Activated T-helper 1 cell treated with anti-CD3 and anti-CD28 coated beads, Interleukin-12 subunit alpha, Interleukin-12 subunit beta, Interleukin-2, Interleukin-4 antibody, amounts not matched to agents 30 ng/mL and 10 ng/mL and 1 ng/mL, durations not matched to agents 14 hours and 24 hours and 36 hours (primary cell): ENCODE measurements at regions not wholly inside any gene's neighbourhood (a gene's known extent, or its start where the extent isn't known, plus 50 kb on each side); places are given as distances from the start of the nearest gene placed in this dataset.
"Not testable (repeated sequence)": the region's sequence is repeated elsewhere in the genome, so short reads cannot be mapped to it uniquely, and the experiment has no call there.

Experiments used
- DNase-seq: peaks from one replicate; pipeline ENCODE4 v3.0.0; 2021; ENCODE audit warnings: low spot score
- H3K27ac Mint-ChIP-seq: one replicate; pipeline ENCODE4 v1.8.0; 2021; ENCODE audit warnings: mild to moderate bottlenecking, mixed read lengths
- H3K27me3 Mint-ChIP-seq: one replicate; pipeline ENCODE4 v1.8.0; 2022; ENCODE audit warnings: mild to moderate bottlenecking, moderate library complexity, mixed read lengths; ENCODE audit not compliant: insufficient read depth
- H3K36me3 Mint-ChIP-seq: one replicate; pipeline ENCODE4 v1.8.0; 2021; ENCODE audit warnings: low read depth, mixed read lengths
- H3K4me1 Mint-ChIP-seq: one replicate; pipeline ENCODE4 v1.8.0; 2021; ENCODE audit warnings: low read depth, mixed read lengths
- H3K4me3 Mint-ChIP-seq: one replicate; pipeline ENCODE4 v1.8.0; 2021; ENCODE audit warnings: mild to moderate bottlenecking, moderate library complexity, mixed read lengths
- H3K9me3 Mint-ChIP-seq: one replicate; pipeline ENCODE4 v1.8.0; 2021; ENCODE audit warnings: mixed read lengths
- intact Hi-C: fragments of 100-400 bp; cut with micrococcal nuclease; formaldehyde crosslinking; loops from one replicate; pipeline ENCODE4 v1.15.1; 2024

DNA sequence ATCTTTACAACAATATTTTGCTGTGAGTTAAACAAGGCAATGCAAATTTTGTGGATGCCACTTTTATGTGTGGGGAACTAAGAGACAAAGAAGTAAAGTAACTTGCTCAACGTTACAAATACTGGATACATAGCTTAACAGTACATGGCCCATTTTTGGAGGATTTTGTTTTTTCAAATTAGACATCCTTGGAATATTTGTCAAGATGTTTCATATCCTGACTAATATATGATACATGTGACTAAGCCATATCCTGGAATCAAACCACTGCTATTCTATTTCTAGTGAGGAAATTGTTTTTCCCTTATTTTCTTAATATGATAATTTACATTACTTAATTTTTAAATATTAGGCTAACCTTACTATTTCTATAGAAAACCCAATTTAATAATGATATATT, 529.8 kb downstream of the DMRTA1 start:
- intact Hi-C loops, result loop anchor here (10.0 kb wide), 1 partner anchor 62 kb away; no protein-coding TSS in a partner anchor

DNA sequence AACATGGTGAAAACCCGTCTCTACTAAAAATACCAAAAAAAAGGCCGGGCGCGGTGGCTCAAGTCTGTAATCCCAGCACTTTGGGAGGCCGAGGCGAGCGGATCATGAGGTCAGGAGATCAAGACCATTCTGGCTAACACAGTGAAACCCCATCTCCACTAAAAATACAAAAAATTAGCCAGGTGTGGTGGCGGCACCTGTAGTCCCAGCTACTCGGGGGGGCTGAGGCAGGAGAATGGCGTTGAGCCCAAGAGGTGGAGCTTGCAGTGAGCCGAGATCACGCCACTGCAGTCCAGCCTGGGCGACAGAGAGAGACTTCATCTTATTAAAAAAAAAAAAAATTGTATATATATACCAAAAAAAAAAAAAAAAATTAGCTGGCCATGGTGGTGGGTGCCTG, 533.8 kb downstream of the DMRTA1 start:
- H3K27me3 Mint-ChIP-seq, DNase-seq, H3K4me3 Mint-ChIP-seq, H3K27ac Mint-ChIP-seq, intact Hi-C loops, H3K36me3 Mint-ChIP-seq, H3K4me1 Mint-ChIP-seq, H3K9me3 Mint-ChIP-seq: not testable (repeated sequence)

More for the DNA sequence above, 529.8 kb downstream of the DMRTA1 start:
- H3K36me3 Mint-ChIP-seq, result no peaks in the 10 kb centered on the region
- peaks cover 5% of the 10 kb centered on the region for H3K9me3 Mint-ChIP-seq
- no peak for DNase-seq
- H3K27ac Mint-ChIP-seq, result no peak overlapping the region
- no peaks in the 10 kb centered on the region for H3K4me1 Mint-ChIP-seq
- H3K27me3 Mint-ChIP-seq, result no peaks in the 10 kb centered on the region
- no peak overlapping the region for H3K4me3 Mint-ChIP-seq

DNA sequence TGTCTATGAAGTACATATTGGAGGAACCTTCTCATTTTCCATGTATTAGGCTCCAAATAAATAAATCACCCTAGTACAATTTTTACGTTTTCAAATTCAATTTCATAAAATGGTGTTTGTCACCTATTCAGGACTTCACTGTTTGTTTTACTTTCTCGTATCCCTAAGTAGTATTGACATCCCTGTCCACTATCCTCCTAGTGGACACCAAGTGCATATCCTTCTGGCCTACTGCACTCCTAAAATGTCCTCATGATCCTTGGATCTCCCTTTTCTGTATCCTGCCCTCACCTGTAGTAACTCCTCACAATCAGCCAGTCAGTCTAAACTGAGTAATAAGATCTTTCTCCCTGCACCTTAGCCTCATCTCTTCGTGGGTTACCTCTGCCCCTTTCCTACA, 539.9 kb downstream of the DMRTA1 start:
- no peak for DNase-seq
- H3K9me3 Mint-ChIP-seq, result peaks cover 3% of the 10 kb centered on the region
- H3K27me3 Mint-ChIP-seq, result no peaks in the 10 kb centered on the region
- no peaks in the 10 kb centered on the region for H3K4me1 Mint-ChIP-seq
- H3K36me3 Mint-ChIP-seq, result no peaks in the 10 kb centered on the region
- H3K27ac Mint-ChIP-seq, result no peak overlapping the region
- H3K4me3 Mint-ChIP-seq, result no peak overlapping the region
- intact Hi-C loops, result no loop called here

DNA sequence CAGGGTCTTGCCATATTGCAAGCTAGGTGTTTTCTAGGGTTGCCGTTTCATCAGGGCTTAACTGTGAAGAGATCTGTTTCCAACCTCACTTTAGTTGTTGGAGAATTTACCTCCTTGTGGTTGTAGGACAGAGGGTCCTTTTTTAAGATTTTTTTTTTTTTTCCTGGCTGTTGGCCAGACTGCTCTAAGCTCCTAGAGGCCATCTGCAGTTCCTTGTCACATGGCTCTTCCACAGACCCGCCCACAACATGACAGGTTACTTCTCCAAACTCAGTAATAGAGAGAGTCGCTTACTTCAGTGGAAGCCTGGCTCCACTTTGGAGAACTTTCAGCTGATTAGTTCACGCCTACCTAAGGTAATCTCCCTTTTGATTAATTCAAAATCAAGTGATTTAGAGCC, 543.7 kb downstream of the DMRTA1 start:
- Mint-ChIP-seq H3K27ac (no peak overlapping the region), H3K4me3 (no peak overlapping the region), H3K9me3 (peaks cover 9% of the 10 kb centered on the region), H3K36me3 (no peaks in the 10 kb centered on the region), H3K4me1 (no peaks in the 10 kb centered on the region), H3K27me3 (no peaks in the 10 kb centered on the region)
- intact Hi-C loops, result no loop called here
- DNase-seq, result no peak

DNA sequence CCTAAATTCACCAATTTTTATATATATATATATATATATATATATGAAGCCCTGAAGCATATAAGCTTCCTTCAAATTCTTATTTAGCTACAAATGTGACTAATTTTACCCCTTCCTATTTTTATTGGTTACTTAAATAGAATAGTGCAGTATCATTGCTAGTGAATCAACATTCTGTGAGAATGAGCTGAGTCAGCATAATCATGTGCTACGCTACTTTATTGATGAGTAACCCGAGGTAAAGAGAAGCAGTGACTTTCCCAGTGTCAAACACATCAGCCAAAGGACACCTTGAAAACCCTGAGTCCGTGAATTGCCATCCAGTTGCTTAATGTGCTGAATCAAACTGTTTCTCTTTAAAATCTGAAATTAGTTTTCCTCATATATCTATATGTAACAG, 546.2 kb downstream of the DMRTA1 start:
- H3K4me3 Mint-ChIP-seq, result no peak overlapping the region
- no peaks in the 10 kb centered on the region for H3K27me3 Mint-ChIP-seq
- intact Hi-C loops, result no loop called here
- no peaks in the 10 kb centered on the region for H3K4me1 Mint-ChIP-seq
- no peak for DNase-seq
- no peaks in the 10 kb centered on the region for H3K36me3 Mint-ChIP-seq
- H3K27ac Mint-ChIP-seq, result no peak overlapping the region
- H3K9me3 Mint-ChIP-seq, result peaks cover 17% of the 10 kb centered on the region

DNA sequence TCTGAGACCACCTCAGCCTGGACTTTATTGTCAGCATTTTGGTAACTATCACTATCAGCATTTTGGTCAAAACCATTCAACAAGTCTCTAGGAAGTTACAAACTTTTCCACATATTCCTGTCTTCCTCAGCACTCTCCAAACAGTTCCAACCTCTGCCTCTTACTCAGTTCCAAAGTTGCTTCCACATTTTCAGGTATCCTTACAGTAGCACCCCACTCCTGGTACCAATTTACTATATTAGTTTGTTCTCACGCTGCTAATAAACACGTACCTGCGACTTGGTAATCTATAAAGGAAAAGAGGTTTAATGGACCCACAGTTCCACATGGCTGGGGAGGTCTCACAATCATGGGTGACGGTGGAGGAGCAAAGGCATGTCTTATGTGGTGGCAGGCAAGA, 551.3 kb downstream of the DMRTA1 start:
- intact Hi-C loops, result no loop called here
- no peak for DNase-seq
- no peaks in the 10 kb centered on the region for H3K4me1 Mint-ChIP-seq
- H3K9me3 Mint-ChIP-seq, result peaks cover 35% of the 10 kb centered on the region
- no peaks in the 10 kb centered on the region for H3K27me3 Mint-ChIP-seq
- H3K36me3 Mint-ChIP-seq, result no peaks in the 10 kb centered on the region
- no peak overlapping the region for H3K27ac Mint-ChIP-seq
- no peak overlapping the region for H3K4me3 Mint-ChIP-seq

DNA sequence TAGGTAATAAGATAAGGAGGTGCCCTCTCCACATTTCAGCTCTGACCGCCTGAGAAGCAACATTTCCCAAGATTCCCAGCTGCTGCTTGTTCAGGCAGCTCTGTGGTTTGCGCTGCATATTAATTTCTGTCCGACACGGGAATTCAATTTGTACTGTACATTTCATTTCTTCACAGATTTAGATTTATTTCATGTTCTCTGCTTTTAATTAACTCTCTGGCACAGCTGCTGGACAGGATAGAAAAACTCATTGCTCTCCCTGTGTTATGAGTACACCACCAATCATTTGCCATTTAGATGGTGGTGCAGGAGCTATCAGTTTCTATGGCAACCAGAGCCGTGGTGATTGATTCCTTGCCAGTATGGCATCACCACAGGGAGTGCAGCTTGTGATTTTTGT, 558.5 kb downstream of the DMRTA1 start:
- no peaks in the 10 kb centered on the region for H3K27me3 Mint-ChIP-seq
- H3K4me3 Mint-ChIP-seq, result no peak overlapping the region
- no peak overlapping the region for H3K27ac Mint-ChIP-seq
- H3K4me1 Mint-ChIP-seq, result no peaks in the 10 kb centered on the region
- no peak for DNase-seq
- H3K36me3 Mint-ChIP-seq, result no peaks in the 10 kb centered on the region
- peaks cover 11% of the 10 kb centered on the region for H3K9me3 Mint-ChIP-seq
- intact Hi-C loops, result no loop called here

DNA sequence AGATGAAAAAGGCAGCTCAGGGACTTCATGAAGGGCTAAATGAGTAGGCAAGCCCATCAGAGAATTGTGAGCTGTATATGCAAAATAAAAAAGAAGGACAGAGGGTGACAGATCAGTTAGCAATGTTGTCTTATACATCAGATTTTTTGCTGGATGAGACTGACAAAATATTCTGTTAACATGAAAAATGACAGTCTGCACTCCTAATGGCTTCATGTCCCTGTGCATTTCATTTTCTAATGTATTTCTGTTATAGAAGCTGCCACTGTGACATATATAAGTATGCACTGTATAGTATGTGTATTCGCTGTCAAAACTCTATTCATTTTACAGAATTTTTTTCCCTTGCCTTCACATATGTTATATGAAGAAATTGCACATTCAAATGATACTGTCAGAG, 559.5 kb downstream of the DMRTA1 start:
- Mint-ChIP-seq H3K27me3 (no peaks in the 10 kb centered on the region), H3K36me3 (no peaks in the 10 kb centered on the region), H3K27ac (no peak overlapping the region), H3K4me1 (no peaks in the 10 kb centered on the region), H3K9me3 (peaks cover 7% of the 10 kb centered on the region), H3K4me3 (no peak overlapping the region)
- intact Hi-C loops, result no loop called here
- DNase-seq, result no peak

DNA sequence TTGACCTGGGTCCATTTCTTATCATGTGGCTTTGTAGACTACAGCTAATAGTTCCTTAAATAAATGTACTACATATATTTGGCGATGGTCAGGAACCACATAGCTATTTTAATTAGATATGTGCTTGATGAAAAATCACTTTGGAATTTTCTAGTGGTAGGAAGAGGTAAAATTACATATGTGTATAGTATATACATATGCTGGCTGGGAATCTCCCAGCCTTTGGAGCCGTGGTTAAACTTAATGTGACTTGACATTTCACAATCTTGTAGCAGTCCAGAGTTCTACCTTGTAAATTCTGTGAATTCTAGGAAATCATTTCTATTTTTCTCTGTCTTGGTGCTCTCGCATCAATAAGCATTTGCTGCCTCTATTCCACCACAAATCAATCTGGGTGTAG, 565.0 kb downstream of the DMRTA1 start:
- Mint-ChIP-seq H3K9me3 (peaks cover under 1% of the 10 kb centered on the region), H3K4me1 (no peaks in the 10 kb centered on the region), H3K27ac (no peak overlapping the region), H3K4me3 (no peak overlapping the region), H3K27me3 (no peaks in the 10 kb centered on the region), H3K36me3 (no peaks in the 10 kb centered on the region)
- no peak for DNase-seq
- intact Hi-C loops, result no loop called here

DNA sequence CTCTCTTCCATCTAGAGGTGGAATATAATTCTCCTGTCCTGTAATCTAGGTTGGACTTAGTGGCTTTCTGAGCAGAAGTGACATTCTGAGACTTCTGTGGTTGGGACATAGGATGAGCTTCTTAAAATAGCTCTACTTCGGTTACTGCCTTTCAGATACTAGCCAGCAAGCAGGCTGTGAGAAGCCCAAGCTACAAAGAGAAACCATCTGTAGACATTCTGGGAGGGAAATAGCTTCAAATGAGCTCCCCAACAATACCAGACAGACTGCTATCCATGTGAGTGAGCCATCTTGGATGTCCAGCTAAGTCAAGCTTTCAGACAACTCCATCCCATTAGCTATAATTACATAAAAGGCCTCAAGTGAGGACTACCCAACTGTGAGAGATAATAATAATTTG, 568.9 kb downstream of the DMRTA1 start:
- H3K9me3 Mint-ChIP-seq, result no peaks in the 10 kb centered on the region
- H3K36me3 Mint-ChIP-seq, result no peaks in the 10 kb centered on the region
- no peaks in the 10 kb centered on the region for H3K27me3 Mint-ChIP-seq
- H3K27ac Mint-ChIP-seq, result no peak overlapping the region
- DNase-seq, result no peak
- no peaks in the 10 kb centered on the region for H3K4me1 Mint-ChIP-seq
- intact Hi-C loops, result no loop called here
- no peak overlapping the region for H3K4me3 Mint-ChIP-seq

DNA sequence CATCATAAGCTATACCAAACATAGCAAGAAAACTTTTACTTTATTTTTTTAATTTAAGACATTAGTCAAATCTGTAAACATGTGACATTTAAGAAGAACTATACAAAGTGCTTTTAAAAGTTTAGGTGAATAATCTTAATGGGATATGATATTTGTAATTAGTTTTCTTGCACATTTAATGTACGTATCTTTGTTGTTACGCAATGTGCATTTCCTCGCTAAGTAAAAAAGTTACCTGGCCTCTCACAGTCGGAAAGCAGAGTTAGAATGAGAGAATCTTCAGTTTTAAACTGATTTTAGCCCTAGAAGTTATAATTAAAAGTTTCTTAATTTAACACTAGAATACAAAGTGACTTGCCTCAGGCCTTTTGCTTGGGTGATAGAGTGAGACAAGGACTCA, 589.8 kb downstream of the DMRTA1 start:
- Mint-ChIP-seq H3K4me1 (no peaks in the 10 kb centered on the region), H3K36me3 (no peaks in the 10 kb centered on the region), H3K27ac (no peak overlapping the region), H3K9me3 (peaks cover 15% of the 10 kb centered on the region), H3K4me3 (no peak overlapping the region), H3K27me3 (no peaks in the 10 kb centered on the region)
- intact Hi-C loops, result no loop called here
- DNase-seq, result no peak

DNA sequence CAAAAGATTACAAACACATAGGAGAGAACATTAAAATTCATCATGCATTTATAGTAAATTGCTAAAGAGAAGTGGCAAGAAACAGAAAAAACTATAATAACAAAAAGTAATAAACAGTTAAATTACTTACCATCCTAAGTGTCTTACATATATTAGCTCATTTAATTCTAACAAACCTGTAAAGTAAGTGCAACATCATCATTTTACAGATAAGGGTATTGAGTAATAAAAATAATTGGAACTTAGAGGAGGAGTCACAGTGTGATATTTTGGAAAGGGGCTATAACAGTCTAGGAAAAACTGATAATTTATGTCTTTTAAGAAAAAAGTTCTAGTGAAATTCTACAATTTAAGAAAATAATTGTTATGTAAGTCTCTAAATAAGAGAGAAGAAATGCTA, 592.8 kb downstream of the DMRTA1 start:
- no peaks in the 10 kb centered on the region for H3K4me1 Mint-ChIP-seq
- intact Hi-C loops, result no loop called here
- H3K36me3 Mint-ChIP-seq, result no peaks in the 10 kb centered on the region
- H3K9me3 Mint-ChIP-seq, result peaks cover 4% of the 10 kb centered on the region
- H3K27ac Mint-ChIP-seq, result no peak overlapping the region
- no peak overlapping the region for H3K4me3 Mint-ChIP-seq
- no peak for DNase-seq
- no peaks in the 10 kb centered on the region for H3K27me3 Mint-ChIP-seq

DNA sequence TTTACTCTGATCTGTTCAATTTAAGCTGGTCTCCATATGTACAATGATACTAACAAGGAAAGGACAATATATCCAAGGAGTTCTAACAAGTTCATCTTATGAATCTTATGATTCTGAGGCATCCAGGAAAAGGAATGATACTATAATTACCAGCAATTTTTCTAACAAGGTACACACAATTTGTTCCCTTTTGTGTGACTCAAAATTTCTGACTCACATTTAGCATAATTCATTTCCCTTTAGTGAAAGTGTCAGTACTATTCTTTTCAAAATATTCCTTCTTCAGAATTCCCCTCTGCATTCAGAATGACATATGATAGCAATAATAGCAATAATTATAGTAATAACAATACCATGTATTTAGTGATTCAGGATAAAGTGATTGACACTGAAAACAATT, 594.8 kb downstream of the DMRTA1 start:
- intact Hi-C loops, result no loop called here
- Mint-ChIP-seq H3K9me3 (peaks cover 9% of the 10 kb centered on the region), H3K27ac (no peak overlapping the region), H3K36me3 (no peaks in the 10 kb centered on the region), H3K27me3 (no peaks in the 10 kb centered on the region), H3K4me3 (no peak overlapping the region), H3K4me1 (no peaks in the 10 kb centered on the region)
- DNase-seq, result no peak

DNA sequence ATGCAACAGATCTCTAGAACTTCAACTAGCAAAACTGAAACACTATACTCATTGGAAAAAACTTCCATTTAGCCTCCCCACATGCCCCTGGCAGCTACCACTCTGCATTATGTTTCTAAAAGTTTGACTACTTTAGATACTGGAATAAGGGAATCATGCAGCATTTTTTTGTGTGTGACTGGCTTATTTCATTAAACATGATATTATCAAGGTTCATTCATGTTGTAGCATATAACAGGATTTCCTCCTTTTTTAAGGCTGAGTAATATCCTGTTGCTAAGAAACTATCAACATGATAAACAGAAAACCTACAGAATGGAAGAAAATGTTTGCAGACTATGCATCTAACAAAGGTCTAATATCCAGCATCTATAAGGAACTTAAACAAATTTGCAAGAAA, 597.9 kb downstream of the DMRTA1 start:
- H3K27ac Mint-ChIP-seq, result no peak overlapping the region
- H3K27me3 Mint-ChIP-seq, result no peaks in the 10 kb centered on the region
- no peak overlapping the region for H3K4me3 Mint-ChIP-seq
- DNase-seq, result no peak
- intact Hi-C loops, result no loop called here
- H3K9me3 Mint-ChIP-seq, result peaks cover 17% of the 10 kb centered on the region
- H3K36me3 Mint-ChIP-seq, result no peaks in the 10 kb centered on the region
- H3K4me1 Mint-ChIP-seq, result no peaks in the 10 kb centered on the region
